ENCODE measurements at regions not wholly inside any gene's neighbourhood (a gene's known extent, or its start where the extent isn't known, plus 50 kb on each side); places are given as distances from the start of the nearest gene placed in this dataset.
"Not testable (repeated sequence)": the region's sequence is repeated elsewhere in the genome, so short reads cannot be mapped to it uniquely, and the experiment has no call there.

DNA sequence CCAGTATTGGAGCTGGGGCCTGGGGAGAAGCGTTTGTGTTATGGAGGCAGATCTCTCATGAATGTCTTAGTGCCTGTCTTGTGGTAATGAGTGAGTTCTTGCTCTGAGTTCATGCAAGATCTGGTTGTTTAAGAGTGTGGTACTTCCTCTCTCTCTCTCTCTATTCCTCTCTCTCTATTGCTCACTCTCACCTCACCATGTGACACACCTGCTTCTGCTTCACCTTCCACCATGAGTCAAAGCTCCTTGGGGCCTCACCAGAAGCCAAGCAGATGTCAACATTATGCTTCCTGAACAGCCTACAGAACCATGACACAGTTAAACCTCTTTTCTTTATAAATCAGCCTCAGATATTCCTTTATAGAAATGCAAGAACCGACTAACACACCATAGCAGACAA lies 242.7 kb upstream of the ADRA1B start:
- Histone ChIP-seq H3K27ac (ENCODE audit: poor library complexity, severe bottlenecking) (no peak overlapping the region), H3K27me3 (ENCODE audit: insufficient read depth, poor library complexity, severe bottlenecking) (no peaks in the 10 kb centered on the region), H3K4me3 (ENCODE audit: severe bottlenecking) (no peak overlapping the region), H3K4me1 (ENCODE audit: insufficient read depth, poor library complexity, severe bottlenecking) (no peaks in the 10 kb centered on the region), H3K9me3 (ENCODE audit: severe bottlenecking) (no peaks in the 10 kb centered on the region), H3K36me3 (ENCODE audit: low read depth) (no peaks in the 10 kb centered on the region)
- no peak for DNase-seq (ENCODE audit: low spot score)
- TF ChIP-seq, protein P1, sequence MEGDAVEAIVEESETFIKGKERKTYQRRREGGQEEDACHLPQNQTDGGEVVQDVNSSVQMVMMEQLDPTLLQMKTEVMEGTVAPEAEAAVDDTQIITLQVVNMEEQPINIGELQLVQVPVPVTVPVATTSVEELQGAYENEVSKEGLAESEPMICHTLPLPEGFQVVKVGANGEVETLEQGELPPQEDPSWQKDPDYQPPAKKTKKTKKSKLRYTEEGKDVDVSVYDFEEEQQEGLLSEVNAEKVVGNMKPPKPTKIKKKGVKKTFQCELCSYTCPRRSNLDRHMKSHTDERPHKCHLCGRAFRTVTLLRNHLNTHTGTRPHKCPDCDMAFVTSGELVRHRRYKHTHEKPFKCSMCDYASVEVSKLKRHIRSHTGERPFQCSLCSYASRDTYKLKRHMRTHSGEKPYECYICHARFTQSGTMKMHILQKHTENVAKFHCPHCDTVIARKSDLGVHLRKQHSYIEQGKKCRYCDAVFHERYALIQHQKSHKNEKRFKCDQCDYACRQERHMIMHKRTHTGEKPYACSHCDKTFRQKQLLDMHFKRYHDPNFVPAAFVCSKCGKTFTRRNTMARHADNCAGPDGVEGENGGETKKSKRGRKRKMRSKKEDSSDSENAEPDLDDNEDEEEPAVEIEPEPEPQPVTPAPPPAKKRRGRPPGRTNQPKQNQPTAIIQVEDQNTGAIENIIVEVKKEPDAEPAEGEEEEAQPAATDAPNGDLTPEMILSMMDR (IDR thresholded peaks at IDR 0.05; ENCODE audit: poor library complexity, severe bottlenecking), result no peak
- ATAC-seq (ENCODE audit: low read depth), result no peak

DNA sequence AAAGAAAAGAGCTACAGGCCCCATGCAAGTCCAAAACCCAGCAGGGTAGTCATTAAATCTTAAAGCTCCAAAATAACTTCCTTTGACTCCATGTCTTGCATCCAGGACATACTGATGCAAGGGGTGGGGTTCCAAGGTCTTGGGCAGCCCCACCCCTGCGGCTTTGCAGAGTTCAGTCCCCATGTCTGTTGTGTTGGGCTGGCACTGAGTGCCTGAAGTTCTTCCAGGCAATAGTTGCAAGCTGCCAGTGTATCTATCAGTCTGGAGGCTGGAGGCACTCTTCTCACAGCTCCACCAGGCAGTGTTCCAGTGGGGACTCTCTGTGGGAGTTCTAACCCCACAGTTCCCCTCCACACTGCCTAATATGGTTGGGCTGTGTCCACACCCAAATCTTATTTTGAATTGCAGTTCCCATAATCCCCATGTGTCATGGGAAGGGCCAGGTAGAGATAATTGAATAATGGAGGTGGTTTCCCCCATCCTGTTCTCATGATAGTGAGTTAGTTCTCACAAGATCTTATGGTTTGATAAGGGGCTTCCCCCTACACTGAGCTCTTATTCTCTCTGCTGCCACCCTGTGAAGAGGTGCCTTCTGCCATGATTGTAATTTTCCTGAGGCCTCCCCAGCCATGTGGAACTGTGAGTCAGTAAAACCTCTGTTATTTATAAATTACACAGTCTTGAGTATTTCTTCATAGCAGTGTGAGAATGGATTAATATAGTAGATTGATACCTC lies 237.5 kb upstream of the ADRA1B start:
- ATAC-seq (ENCODE audit: low read depth), result no peak

DNA sequence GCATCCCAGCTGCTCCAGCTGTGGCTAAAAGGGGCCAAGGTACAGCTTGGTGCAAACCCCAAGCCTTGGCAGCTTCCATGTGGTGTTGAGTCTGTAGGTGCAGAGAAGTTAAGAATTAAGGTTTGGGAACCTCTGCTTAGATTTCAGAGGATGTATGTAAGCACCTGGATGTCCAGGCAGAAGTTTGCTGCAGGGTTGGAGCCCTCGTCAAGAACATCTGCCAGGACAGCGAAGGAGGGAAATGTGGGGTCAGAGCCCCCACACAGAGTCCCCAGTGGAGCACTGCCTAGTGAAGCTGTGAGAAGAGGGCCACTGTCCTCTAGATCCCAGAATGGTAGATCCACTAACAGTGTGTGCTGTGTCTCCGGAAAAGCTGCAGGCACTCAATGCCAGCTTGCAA lies 236.2 kb upstream of the ADRA1B start:
- no peak for ATAC-seq (ENCODE audit: low read depth)
- no peak overlapping the region for H3K4me3 ChIP-seq (ENCODE audit: severe bottlenecking)
- H3K4me1 ChIP-seq (ENCODE audit: insufficient read depth, poor library complexity, severe bottlenecking), result no peaks in the 10 kb centered on the region

More for the DNA sequence above, 237.5 kb upstream of the ADRA1B start:
- Histone ChIP-seq H3K9me3 (ENCODE audit: severe bottlenecking) (no peaks in the 10 kb centered on the region), H3K4me1 (ENCODE audit: insufficient read depth, poor library complexity, severe bottlenecking) (no peaks in the 10 kb centered on the region), H3K27ac (ENCODE audit: poor library complexity, severe bottlenecking) (no peak overlapping the region), H3K36me3 (ENCODE audit: low read depth) (no peaks in the 10 kb centered on the region), H3K4me3 (ENCODE audit: severe bottlenecking) (no peak overlapping the region), H3K27me3 (ENCODE audit: insufficient read depth, poor library complexity, severe bottlenecking) (no peaks in the 10 kb centered on the region)
- DNase-seq (ENCODE audit: low spot score), result no peak
- TF ChIP-seq, protein P1 (IDR thresholded peaks at IDR 0.05; ENCODE audit: poor library complexity, severe bottlenecking), result no peak

DNA sequence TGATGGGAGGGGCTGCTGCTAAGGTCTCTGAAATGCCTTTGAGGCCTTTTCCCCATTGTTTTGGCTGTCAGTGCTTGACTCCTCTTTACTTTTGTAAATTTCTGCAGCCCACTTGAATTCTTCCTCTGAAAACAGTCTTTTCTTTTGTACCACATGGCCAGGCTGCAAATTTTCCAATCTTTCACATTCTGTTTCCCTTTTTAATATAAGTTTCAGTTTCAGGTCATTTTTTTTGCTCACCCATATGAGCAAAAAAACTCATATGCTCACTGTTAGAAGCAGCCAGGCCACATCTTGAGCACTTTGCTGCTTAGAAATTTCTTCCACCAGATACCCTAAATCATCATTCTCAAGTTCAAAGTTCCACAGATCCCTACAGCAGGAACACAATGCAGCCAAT lies 234.6 kb upstream of the ADRA1B start:
- TF ChIP-seq, protein P1 (IDR thresholded peaks at IDR 0.05; ENCODE audit: poor library complexity, severe bottlenecking), result no peak
- H3K4me3 ChIP-seq (ENCODE audit: severe bottlenecking), result no peak overlapping the region
- ATAC-seq (ENCODE audit: low read depth), result no peak
- no peak for DNase-seq (ENCODE audit: low spot score)
- no peaks in the 10 kb centered on the region for H3K36me3 ChIP-seq (ENCODE audit: low read depth)
- no peaks in the 10 kb centered on the region for H3K9me3 ChIP-seq (ENCODE audit: severe bottlenecking)
- no peak overlapping the region for H3K27ac ChIP-seq (ENCODE audit: poor library complexity, severe bottlenecking)
- no peaks in the 10 kb centered on the region for H3K4me1 ChIP-seq (ENCODE audit: insufficient read depth, poor library complexity, severe bottlenecking)
- no peaks in the 10 kb centered on the region for H3K27me3 ChIP-seq (ENCODE audit: insufficient read depth, poor library complexity, severe bottlenecking)

More for the DNA sequence above, 236.2 kb upstream of the ADRA1B start:
- Histone ChIP-seq H3K36me3 (ENCODE audit: low read depth) (no peaks in the 10 kb centered on the region), H3K27ac (ENCODE audit: poor library complexity, severe bottlenecking) (no peak overlapping the region), H3K9me3 (ENCODE audit: severe bottlenecking) (no peaks in the 10 kb centered on the region), H3K27me3 (ENCODE audit: insufficient read depth, poor library complexity, severe bottlenecking) (no peaks in the 10 kb centered on the region)
- no peak for DNase-seq (ENCODE audit: low spot score)
- TF ChIP-seq, protein P1 (IDR thresholded peaks at IDR 0.05; ENCODE audit: poor library complexity, severe bottlenecking), result no peak

DNA sequence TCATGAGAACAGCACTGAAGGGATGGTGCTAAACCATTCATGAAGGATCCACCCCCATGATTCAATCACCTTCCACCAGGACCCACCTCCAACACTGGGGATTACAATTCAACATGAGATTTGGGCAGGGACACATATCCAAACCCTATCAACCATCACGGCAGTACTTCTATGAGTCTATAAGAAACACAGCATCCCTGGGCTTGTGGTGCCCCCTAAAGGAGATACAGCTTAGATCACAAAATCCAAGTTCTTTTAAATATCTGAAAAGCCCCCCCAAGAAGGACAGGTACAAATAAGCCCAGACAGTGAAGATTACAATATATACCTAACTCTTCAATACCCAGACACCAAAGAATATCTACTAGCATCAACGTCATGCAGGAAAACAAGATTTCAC lies 233.7 kb upstream of the ADRA1B start:
- no peak for DNase-seq (ENCODE audit: low spot score)
- no peaks in the 10 kb centered on the region for H3K9me3 ChIP-seq (ENCODE audit: severe bottlenecking)
- H3K27me3 ChIP-seq (ENCODE audit: insufficient read depth, poor library complexity, severe bottlenecking), result no peaks in the 10 kb centered on the region
- H3K4me1 ChIP-seq (ENCODE audit: insufficient read depth, poor library complexity, severe bottlenecking), result no peaks in the 10 kb centered on the region
- H3K36me3 ChIP-seq (ENCODE audit: low read depth), result no peaks in the 10 kb centered on the region
- H3K4me3 ChIP-seq (ENCODE audit: severe bottlenecking), result no peak overlapping the region
- TF ChIP-seq, protein P1 (IDR thresholded peaks at IDR 0.05; ENCODE audit: poor library complexity, severe bottlenecking), result no peak
- H3K27ac ChIP-seq (ENCODE audit: poor library complexity, severe bottlenecking), result no peak overlapping the region
- ATAC-seq (ENCODE audit: low read depth), result no peak

DNA sequence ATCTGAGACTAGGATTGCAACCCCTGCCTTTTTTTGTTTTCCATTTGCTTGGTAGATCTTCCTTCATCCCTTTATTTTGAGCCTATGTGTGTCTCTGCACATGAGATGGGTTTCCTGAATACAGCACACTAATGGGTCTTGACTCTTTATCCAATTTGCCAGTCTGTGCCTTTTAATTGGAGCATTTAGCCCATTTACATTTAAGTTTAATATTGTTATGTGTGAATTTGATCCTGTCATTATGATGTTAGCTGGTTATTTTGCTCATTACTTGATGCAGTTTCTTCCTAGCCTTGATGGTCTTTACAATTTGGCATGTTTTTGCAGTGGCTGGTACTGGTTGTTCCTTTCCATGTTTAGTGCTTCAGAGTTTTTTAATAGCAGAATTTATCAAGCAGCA lies 228.4 kb upstream of the ADRA1B start:
- not testable (repeated sequence) for H3K27ac ChIP-seq (ENCODE audit: poor library complexity, severe bottlenecking); H3K9me3 ChIP-seq (ENCODE audit: severe bottlenecking); H3K4me3 ChIP-seq (ENCODE audit: severe bottlenecking); H3K27me3 ChIP-seq (ENCODE audit: insufficient read depth, poor library complexity, severe bottlenecking); H3K4me1 ChIP-seq (ENCODE audit: insufficient read depth, poor library complexity, severe bottlenecking); ATAC-seq (ENCODE audit: low read depth); H3K36me3 ChIP-seq (ENCODE audit: low read depth); DNase-seq (ENCODE audit: low spot score)
